GM12878 (cell line): ENCODE measurements at regions not wholly inside any gene's neighbourhood (a gene's known extent, or its start where the extent isn't known, plus 50 kb on each side); places are given as distances from the start of the nearest gene placed in this dataset.

ENCODE experiments used
- ATAC-seq: fragments of 200-7000 bp; cut with Tn5 transposase; 3 replicates; pipeline ENCODE4 v1.9.1; 2020; ENCODE audit warnings: mild to moderate bottlenecking, moderate library complexity
- BruUV-seq: library from RNA; stranded (reverse); fragments of 400-500 nt; replicated peaks from 2 replicates; lab custom pipeline; 2021; lab: Mats Ljungman, UMichigan
- CTCF ChIA-PET: fragments of 300-600 bp; sonication (Branson Sonifier 250); formaldehyde crosslinking; extraction: SDS; loops from one replicate; lab custom pipeline; 2021; ENCODE audit warnings: inconsistent platforms; lab: Yijun Ruan, JAX
- POLR2A ChIA-PET: fragments of 350-600 bp; formaldehyde crosslinking; extraction: SDS; loops from one replicate; lab custom pipeline; 2021; ENCODE audit warnings: inconsistent platforms; lab: Charles Lee
- RAD21 ChIA-PET: fragments of 300-600 bp; sonication (Branson Sonifier 250); formaldehyde crosslinking; loops from one replicate; lab custom pipeline; 2023; ENCODE audit warnings: antibody characterized with exemption; ENCODE audit not compliant: unreplicated experiment; lab: Charles Lee
- SMC1A ChIA-PET: fragments of 300-600 bp; sonication (Branson Sonifier 250); formaldehyde crosslinking; loops from one replicate; lab custom pipeline; 2023; ENCODE audit not compliant: unreplicated experiment, uncharacterized antibody; lab: Charles Lee
- DNase-seq: peaks from one replicate; pipeline ENCODE4 v3.0.0-alpha.2; 2011; ENCODE audit warnings: low read depth, low spot score
- FAIRE-seq: peaks from 3 replicates; lab custom pipeline; 2011; peaks lifted over from hg19 to GRCh38; lab: Jason Lieb, UNC
- H2AFZ ChIP-seq: 2 replicates; pipeline ENCODE4 v1.6.0; 2011; ENCODE audit warnings: low read depth, low read length, control low read depth; ENCODE audit not compliant: control insufficient read depth
- H3K27ac ChIP-seq: 2 replicates; pipeline ENCODE4 v1.5.1; 2011; ENCODE audit warnings: control low read depth; ENCODE audit not compliant: control insufficient read depth, insufficient read depth
- H3K27me3 ChIP-seq, 2 experiments: replicated peaks in 1 of 2; 2 replicates each; pipeline versions ENCODE4 v1.6.0 to v1.6.1; 2011; ENCODE audit warnings: low read length in 1 of 2; ENCODE audit not compliant: control insufficient read depth in 2 of 2, insufficient read depth in 2 of 2
- H3K36me3 ChIP-seq, 2 experiments: 2 replicates each; pipeline ENCODE4 v1.5.1; 2011; ENCODE audit warnings: low read length in 1 of 2; ENCODE audit not compliant: control insufficient read depth in 2 of 2, insufficient read depth in 2 of 2
- H3K4me1 ChIP-seq: 2 replicates; pipeline ENCODE4 v1.6.1; 2011; ENCODE audit warnings: mild to moderate bottlenecking, low read length, moderate library complexity, mixed read lengths; ENCODE audit not compliant: control insufficient read depth, insufficient read depth
- H3K4me2 ChIP-seq: 2 replicates; pipeline ENCODE4 v1.6.0; 2011; ENCODE audit warnings: control low read depth; ENCODE audit not compliant: control insufficient read depth, insufficient read depth
- H3K4me3 ChIP-seq: fragments of 200-600 bp; sonication (generic); 2 replicates; pipeline ENCODE4 v1.5.1; 2016
- H3K79me2 ChIP-seq: 2 replicates; pipeline ENCODE4 v1.6.0; 2011; ENCODE audit warnings: low read length; ENCODE audit not compliant: control insufficient read depth, insufficient read depth
- H3K9ac ChIP-seq: 2 replicates; pipeline ENCODE4 v1.8.0; 2011; ENCODE audit warnings: low read length, control low read depth, mixed read lengths; ENCODE audit not compliant: control insufficient read depth, insufficient read depth
- H3K9me3 ChIP-seq: replicated peaks from 3 replicates; pipeline ENCODE4 v1.5.1; 2011; ENCODE audit warnings: mild to moderate bottlenecking, low read length; ENCODE audit not compliant: control insufficient read depth, insufficient read depth
- H4K20me1 ChIP-seq: 2 replicates; pipeline ENCODE4 v1.6.0; 2011; ENCODE audit not compliant: control insufficient read depth, insufficient read depth
- CTCF ChIP-seq, 3 experiments: IDR thresholded peaks in 2 of 3; conservative IDR thresholded peaks in 1 of 3; 2 replicates each; pipeline ENCODE4 v1.5.1; 2011; ENCODE audit warnings: low read depth in 3 of 3, low read length in 3 of 3, mild to moderate bottlenecking in 3 of 3, control low read depth in 2 of 3, moderate library complexity in 2 of 3, inconsistent platforms in 1 of 3, mixed read lengths in 1 of 3; ENCODE audit not compliant: control insufficient read depth in 2 of 3, insufficient read depth in 1 of 3; ENCODE audit errors: extremely low read depth in 1 of 3
- EP300 ChIP-seq, 2 experiments: fragments of 150-350 bp in 1 of 2; IDR thresholded peaks; 2 replicates each; pipeline ENCODE4 v1.6.1; 2011 to 2012; ENCODE audit warnings: low read depth in 2 of 2, low read length in 2 of 2, borderline replicate concordance in 1 of 2, improper control_type of control experiment in 1 of 2, inconsistent platforms in 1 of 2; ENCODE audit not compliant: control insufficient read depth in 1 of 2
- MAX ChIP-seq: IDR thresholded peaks from 2 replicates; pipeline ENCODE4 v1.6.1; 2012; ENCODE audit warnings: low read depth, low read length, improper control_type of control experiment
- NFXL1 ChIP-seq: fragments of 450-650 bp; IDR thresholded peaks from 2 replicates; pipeline ENCODE4 v1.6.1; 2017; ENCODE audit warnings: antibody characterized with exemption, mild to moderate bottlenecking, borderline replicate concordance
- NFYB ChIP-seq: IDR thresholded peaks from 2 replicates; pipeline ENCODE4 v1.6.1; 2011; ENCODE audit warnings: low read depth, mild to moderate bottlenecking, low read length, improper control_type of control experiment, moderate library complexity; ENCODE audit not compliant: insufficient read depth
- PAX5 ChIP-seq: IDR thresholded peaks from 2 replicates; pipeline ENCODE4 v1.6.1; 2011; ENCODE audit warnings: low read depth, low read length, borderline replicate concordance
- RBBP5 ChIP-seq: fragments of 200-600 bp; sonication (generic); conservative IDR thresholded peaks from 2 replicates; pipeline ENCODE4 v1.6.1; 2016
- WRNIP1 ChIP-seq: IDR thresholded peaks from 2 replicates; pipeline ENCODE4 v1.6.1; 2011; ENCODE audit warnings: low read depth, low read length, improper control_type of control experiment, borderline replicate concordance
- ZBTB11 ChIP-seq: fragments of 450-650 bp; formaldehyde crosslinking; IDR thresholded peaks from 2 replicates; pipeline ENCODE4 v1.5.0; 2022; ENCODE audit warnings: mild to moderate bottlenecking, missing genetic modification characterization
- ZZZ3 ChIP-seq: IDR thresholded peaks from 2 replicates; pipeline ENCODE4 v1.6.1; 2011; ENCODE audit warnings: low read depth; ENCODE audit not compliant: control insufficient read depth, insufficient read length
- WGBS: methylation state at CpG from one replicate; pipeline ENCODE4 v1.1.6; 2016; ENCODE audit warnings: low lambda C conversion rate; ENCODE audit not compliant: insufficient replicate concordance, insufficient coverage; ENCODE audit errors: missing lambda C conversion rate; 5-methylcytosine and 5-hydroxymethylcytosine counted together
- in situ Hi-C: fragments of 300-500 bp; cut with MboI; formaldehyde crosslinking; loops from 9 replicates; pipeline ENCODE4 v1.14.3; 2018; ENCODE audit warnings: mixed read lengths
- intact Hi-C: fragments of 100-400 bp; cut with micrococcal nuclease; formaldehyde crosslinking; loops from one replicate; pipeline ENCODE4 v1.14.2; 2022; ENCODE audit not compliant: unreplicated experiment

- TF ChIP-seq NFXL1 (no peak), CTCF (IDR thresholded peaks at IDR 0.05 in 2 of 3, conservative IDR thresholded peaks at IDR 0.05 in 1 of 3; ENCODE audit: control insufficient read depth in 2 of 3, extremely low read depth in 1 of 3, insufficient read depth in 1 of 3, low read depth in 3 of 3, low read length in 3 of 3) (peak; percentile 10 to 29 (median 22); a peak in 2 of 6 replicates)
- TF ChIP-seq, all 136 proteins: peak for 1
- ATAC-seq (no peak), FAIRE-seq (no peak), DNase-seq (no peak)
- Histone ChIP-seq H3K79me2 (no peaks in the 10 kb centered on the region), H3K9me3 (no peaks in the 10 kb centered on the region), H4K20me1 (no peaks in the 10 kb centered on the region), H3K4me1 (no peaks in the 10 kb centered on the region), H2AFZ (no peak overlapping the region), H3K27ac (no peak overlapping the region), H3K36me3 (no peaks in the 10 kb centered on the region), H3K4me2 (no peak overlapping the region), H3K9ac (no peak overlapping the region), H3K4me3 (no peak overlapping the region), H3K27me3 (no peaks in the 10 kb centered on the region)
- ChIA-PET RAD21 (no interaction called here), CTCF (interaction anchor here (0.6 to 1.8 kb wide), 7 partner anchors 9 to 604 kb away, joined by 3 to 5 read pairs (median 4); no protein-coding TSS in a partner anchor), SMC1A (no interaction called here), POLR2A (no interaction called here)
- WGBS = 57% methylated on average over 8 of the region's 8 CpGs
- intact Hi-C loops = no loop called here
- in situ Hi-C loops = no loop called here
- BruUV-seq = no TSS peak
Measured at GRCh38 chr7:33836797-33837355, 68.5 kb upstream of the BMPER start.

GRCh38 chr7:33837356-33837851 is 67.9 kb upstream of the BMPER start:
- CTCF ChIA-PET = interaction anchor here (0.6 to 1.8 kb wide), 7 partner anchors 8 to 604 kb away, joined by 3 to 5 read pairs (median 4); no protein-coding TSS in a partner anchor
- FAIRE-seq (no peak), DNase-seq (no peak), ATAC-seq (no peak)
- Histone ChIP-seq H3K27me3 (no peaks in the 10 kb centered on the region), H3K4me2 (no peak overlapping the region), H3K79me2 (no peaks in the 10 kb centered on the region), H3K4me3 (no peak overlapping the region), H3K9me3 (no peaks in the 10 kb centered on the region), H3K9ac (no peak overlapping the region), H3K36me3 (no peaks in the 10 kb centered on the region), H3K27ac (no peak overlapping the region), H3K4me1 (no peaks in the 10 kb centered on the region), H2AFZ (no peak overlapping the region), H4K20me1 (no peaks in the 10 kb centered on the region)
- no TSS peak for BruUV-seq
- intact Hi-C loops (no loop called here), in situ Hi-C loops (no loop called here)
- RAD21 ChIA-PET = no interaction called here
- WGBS = 60% methylated on average over 14 of the region's 14 CpGs
- SMC1A ChIA-PET = no interaction called here
- POLR2A ChIA-PET = no interaction called here
- TF ChIP-seq PAX5 (no peak), ZBTB11 (CRISPR knock-in tag) (no peak), RBBP5 (no peak), EP300 (IDR thresholded peaks at IDR 0.05; ENCODE audit: borderline replicate concordance in 1 of 2, control insufficient read depth in 1 of 2, low read depth in 2 of 2, low read length in 2 of 2) (no peak), NFYB (no peak), WRNIP1 (no peak), ZZZ3 (no peak), MAX (no peak)
